NCI-H146 treated with DMSO at 0.1 percent for 48 hours (cell line): ENCODE measurements at regions not wholly inside any gene's neighbourhood (a gene's known extent, or its start where the extent isn't known, plus 50 kb on each side); places are given as distances from the start of the nearest gene placed in this dataset.

ENCODE experiments used
- DNase-seq: peaks from one replicate; lab custom pipeline; 2025; ENCODE audit not compliant: unreplicated experiment; lab: John Stamatoyannopoulos, UW

- DNase-seq = peak; percentile 81
Measured at GRCh38 chr1:234745844-234746797, 136.1 kb upstream of the IRF2BP2 start.

GRCh38 chr1:234745276-234745675 is 135.3 kb upstream of the IRF2BP2 start:
- DNase-seq = no peak

- no peak for DNase-seq
Measured at GRCh38 chr1:234743791-234744611, 134.0 kb upstream of the IRF2BP2 start.

GRCh38 chr1:234742622-234743021 is 132.6 kb upstream of the IRF2BP2 start:
- DNase-seq = no peak

- DNase-seq = peak; percentile 21
Measured at GRCh38 chr1:234737967-234738314, 128.0 kb upstream of the IRF2BP2 start.

GRCh38 chr1:234735916-234736315 is 125.9 kb upstream of the IRF2BP2 start:
- no peak for DNase-seq

- DNase-seq = no peak
Measured at GRCh38 chr1:234735476-234735875, 125.5 kb upstream of the IRF2BP2 start.

GRCh38 chr1:234734869-234735268 is 124.9 kb upstream of the IRF2BP2 start:
- no peak for DNase-seq

GRCh38 chr1:234734412-234734835 is 124.4 kb upstream of the IRF2BP2 start:
- no peak for DNase-seq

GRCh38 chr1:234733427-234733826 is 123.4 kb upstream of the IRF2BP2 start:
- DNase-seq = no peak

GRCh38 chr1:234732671-234733390 is 122.9 kb upstream of the IRF2BP2 start:
- no peak for DNase-seq

GRCh38 chr1:234732260-234732659 is 122.3 kb upstream of the IRF2BP2 start:
- DNase-seq = no peak

GRCh38 chr1:234731569-234732085 is 121.6 kb upstream of the IRF2BP2 start:
- no peak for DNase-seq

- no peak for DNase-seq
Measured at GRCh38 chr1:234730770-234731568, 121.0 kb upstream of the IRF2BP2 start.

- no peak for DNase-seq
Measured at GRCh38 chr1:234730475-234730769, 120.4 kb upstream of the IRF2BP2 start.

GRCh38 chr1:234729561-234730474 is 119.8 kb upstream of the IRF2BP2 start:
- no peak for DNase-seq

GRCh38 chr1:234728740-234729139 is 118.8 kb upstream of the IRF2BP2 start:
- no peak for DNase-seq

GRCh38 chr1:234727018-234727940 is 117.3 kb upstream of the IRF2BP2 start:
- DNase-seq = peak; percentile 39
